ENCODE measurements at regions not wholly inside any gene's neighbourhood (a gene's known extent, or its start where the extent isn't known, plus 50 kb on each side); places are given as distances from the start of the nearest gene placed in this dataset.
"Not testable (repeated sequence)": the region's sequence is repeated elsewhere in the genome, so short reads cannot be mapped to it uniquely, and the experiment has no call there.

DNA sequence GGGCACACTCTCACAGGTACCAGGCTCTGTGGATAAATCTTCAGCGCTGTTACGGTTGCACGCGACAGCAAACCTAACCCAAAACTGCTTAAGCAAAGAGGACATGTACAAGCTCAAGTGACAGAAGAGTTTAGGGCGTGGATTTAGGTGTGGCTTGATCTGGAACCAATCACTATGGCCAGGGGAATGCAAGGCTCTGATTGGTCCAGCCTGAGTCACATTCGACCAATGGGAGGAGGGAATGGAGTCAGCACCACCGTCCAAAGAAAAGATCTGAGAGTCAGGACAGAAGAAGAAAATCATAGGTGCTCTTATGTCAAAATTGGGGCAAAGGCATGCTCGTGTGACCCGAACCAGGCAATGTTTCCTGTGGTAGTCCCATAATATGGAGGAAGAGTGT is 139.0 kb downstream of the TRIM43 start:
- no peak overlapping the region for H3K4me3 ChIP-seq (ENCODE audit: low read depth, low read length)
- TF ChIP-seq, protein P1, sequence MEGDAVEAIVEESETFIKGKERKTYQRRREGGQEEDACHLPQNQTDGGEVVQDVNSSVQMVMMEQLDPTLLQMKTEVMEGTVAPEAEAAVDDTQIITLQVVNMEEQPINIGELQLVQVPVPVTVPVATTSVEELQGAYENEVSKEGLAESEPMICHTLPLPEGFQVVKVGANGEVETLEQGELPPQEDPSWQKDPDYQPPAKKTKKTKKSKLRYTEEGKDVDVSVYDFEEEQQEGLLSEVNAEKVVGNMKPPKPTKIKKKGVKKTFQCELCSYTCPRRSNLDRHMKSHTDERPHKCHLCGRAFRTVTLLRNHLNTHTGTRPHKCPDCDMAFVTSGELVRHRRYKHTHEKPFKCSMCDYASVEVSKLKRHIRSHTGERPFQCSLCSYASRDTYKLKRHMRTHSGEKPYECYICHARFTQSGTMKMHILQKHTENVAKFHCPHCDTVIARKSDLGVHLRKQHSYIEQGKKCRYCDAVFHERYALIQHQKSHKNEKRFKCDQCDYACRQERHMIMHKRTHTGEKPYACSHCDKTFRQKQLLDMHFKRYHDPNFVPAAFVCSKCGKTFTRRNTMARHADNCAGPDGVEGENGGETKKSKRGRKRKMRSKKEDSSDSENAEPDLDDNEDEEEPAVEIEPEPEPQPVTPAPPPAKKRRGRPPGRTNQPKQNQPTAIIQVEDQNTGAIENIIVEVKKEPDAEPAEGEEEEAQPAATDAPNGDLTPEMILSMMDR (IDR thresholded peaks at IDR 0.05; ENCODE audit: borderline replicate concordance, insufficient read depth, low read depth, low read length) = no peak

GRCh38 chr2:95734976-95735890 is 143.4 kb downstream of the TRIM43 start:
- TF ChIP-seq, protein P1 (IDR thresholded peaks at IDR 0.05; ENCODE audit: borderline replicate concordance, insufficient read depth, low read depth, low read length) = no peak
- no peak overlapping the region for H3K4me3 ChIP-seq (ENCODE audit: low read depth, low read length)

GRCh38 chr2:95738301-95738700 is 146.5 kb downstream of the TRIM43 start:
- TF ChIP-seq, protein P1 (IDR thresholded peaks at IDR 0.05; ENCODE audit: borderline replicate concordance, insufficient read depth, low read depth, low read length) = no peak
- H3K4me3 ChIP-seq (ENCODE audit: low read depth, low read length) = no peak overlapping the region

- H3K4me3 ChIP-seq (ENCODE audit: low read depth, low read length) = not testable (repeated sequence)
These were observed 160.3 kb downstream of the TRIM43 start for GRCh38 chr2:95752126-95752525.

- not testable (repeated sequence) for H3K4me3 ChIP-seq (ENCODE audit: low read depth, low read length)
These were observed 162.0 kb downstream of the TRIM43 start for GRCh38 chr2:95753812-95754211.

DNA sequence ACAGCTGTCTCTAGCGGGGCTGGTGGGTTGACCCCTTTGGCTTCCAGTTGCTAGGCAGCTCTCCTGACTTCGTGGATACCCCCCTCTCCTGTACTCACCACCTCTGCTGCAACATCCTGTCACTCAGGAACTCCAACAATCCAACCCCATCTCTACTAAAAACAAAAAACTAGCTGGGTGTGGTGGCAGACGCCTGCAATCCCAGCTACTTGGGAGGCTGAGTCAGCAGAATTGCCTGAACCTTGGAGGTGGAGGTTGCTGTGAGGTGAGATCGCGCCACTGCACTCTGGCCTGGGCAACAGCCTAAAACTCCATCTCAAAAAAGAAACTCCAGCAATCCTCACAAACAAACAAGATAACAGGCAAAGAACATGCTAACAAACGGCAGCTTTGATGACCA is 162.4 kb downstream of the TRIM43 start:
- H3K4me3 ChIP-seq (ENCODE audit: low read depth, low read length) = not testable (repeated sequence)

DNA sequence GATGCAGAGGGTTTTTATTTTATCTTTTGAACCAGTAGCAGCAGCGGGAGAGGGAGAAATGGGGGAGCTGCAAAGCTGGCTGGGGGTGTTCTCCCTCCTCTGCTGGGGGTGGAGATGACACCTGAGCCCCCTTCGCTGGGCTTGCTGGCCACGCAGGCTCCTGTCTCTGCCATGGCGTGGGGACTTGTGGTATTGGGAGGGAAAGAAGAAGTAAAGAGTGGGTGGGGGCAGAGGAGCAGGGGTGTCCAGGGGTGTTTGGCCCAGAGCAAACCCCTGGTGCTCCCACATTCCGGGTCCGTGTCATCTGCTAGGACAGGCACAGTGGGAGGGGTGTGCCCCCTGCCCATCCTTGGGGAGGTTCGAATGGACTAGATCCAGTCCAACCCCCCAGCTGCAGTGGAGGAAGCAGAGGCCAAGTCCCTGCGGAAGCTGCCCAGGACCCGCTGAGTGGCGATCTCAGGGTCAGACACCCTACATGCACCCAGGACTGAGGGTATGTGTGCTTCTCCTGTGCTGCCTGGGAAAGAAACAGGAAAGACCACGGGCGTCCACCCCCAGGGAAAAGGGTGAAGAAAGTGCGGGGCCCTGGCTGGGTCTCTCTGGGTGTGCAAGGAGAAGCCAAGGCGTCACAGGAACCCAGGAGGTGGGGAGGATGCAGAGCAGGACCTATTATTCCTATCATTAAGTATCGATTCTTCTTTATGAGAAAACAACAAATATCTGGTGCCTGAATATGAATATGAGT is 163.2 kb downstream of the TRIM43 start:
- H3K4me3 ChIP-seq (ENCODE audit: low read depth, low read length) = not testable (repeated sequence)

GRCh38 chr2:95755956-95756669 is 164.3 kb downstream of the TRIM43 start:
- H3K4me3 ChIP-seq (ENCODE audit: low read depth, low read length) = not testable (repeated sequence)

GRCh38 chr2:95757988-95758387 is 166.2 kb downstream of the TRIM43 start:
- no peak overlapping the region for H3K4me3 ChIP-seq (ENCODE audit: low read depth, low read length)
- TF ChIP-seq, protein P1 (IDR thresholded peaks at IDR 0.05; ENCODE audit: borderline replicate concordance, insufficient read depth, low read depth, low read length) = no peak

Data from GM12875 (cell line).